Astrocyte of the cerebellum (primary cell): ENCODE measurements at regions not wholly inside any gene's neighbourhood (a gene's known extent, or its start where the extent isn't known, plus 50 kb on each side); places are given as distances from the start of the nearest gene placed in this dataset.
"Not testable (repeated sequence)": the region's sequence is repeated elsewhere in the genome, so short reads cannot be mapped to it uniquely, and the experiment has no call there.

ENCODE experiments used
- DNase-seq: peaks from one replicate; pipeline ENCODE4 v3.0.0-alpha.2; 2011; ENCODE audit warnings: low read depth
- H3K4me3 ChIP-seq: 2 replicates; pipeline ENCODE4 v1.5.1; 2011; ENCODE audit warnings: mild to moderate bottlenecking, low read depth, low read length, moderate library complexity
- in situ Hi-C: cut with HindIII; loops from 2 replicates; pipeline ENCODE4 v1.10.0; 2017; ENCODE audit warnings: low sequenced_read_pairs
- TF ChIP-seq, protein P1 (sequence below): IDR thresholded peaks from 2 replicates; pipeline ENCODE4 v1.5.1; 2012; ENCODE audit warnings: low read length, low read depth, moderate library complexity, mild to moderate bottlenecking; ENCODE audit errors: missing control alignments

DNA sequence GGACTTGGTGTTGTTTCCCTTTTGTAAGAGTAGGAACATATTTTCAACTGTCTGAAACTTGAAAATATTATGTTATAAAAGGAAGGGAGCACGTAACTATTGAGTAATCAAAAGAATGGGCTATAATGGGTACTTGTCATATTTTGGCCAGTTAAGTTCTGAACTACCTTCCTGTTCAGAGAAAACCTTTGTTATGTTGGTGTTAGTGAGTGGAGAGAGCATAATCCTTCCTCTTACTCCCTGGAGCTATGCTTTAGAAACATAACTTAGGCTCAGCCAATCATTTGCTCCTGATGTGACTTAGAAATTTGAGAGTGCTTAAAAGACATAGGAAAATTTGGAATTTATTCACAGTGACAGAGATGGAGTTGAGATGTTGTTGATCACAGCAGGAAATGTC lies 482.5 kb upstream of the SPRY2 start:
- no peak overlapping the region for H3K4me3 ChIP-seq
- no peak for DNase-seq
- in situ Hi-C loops, result no loop called here
- TF ChIP-seq, protein P1, sequence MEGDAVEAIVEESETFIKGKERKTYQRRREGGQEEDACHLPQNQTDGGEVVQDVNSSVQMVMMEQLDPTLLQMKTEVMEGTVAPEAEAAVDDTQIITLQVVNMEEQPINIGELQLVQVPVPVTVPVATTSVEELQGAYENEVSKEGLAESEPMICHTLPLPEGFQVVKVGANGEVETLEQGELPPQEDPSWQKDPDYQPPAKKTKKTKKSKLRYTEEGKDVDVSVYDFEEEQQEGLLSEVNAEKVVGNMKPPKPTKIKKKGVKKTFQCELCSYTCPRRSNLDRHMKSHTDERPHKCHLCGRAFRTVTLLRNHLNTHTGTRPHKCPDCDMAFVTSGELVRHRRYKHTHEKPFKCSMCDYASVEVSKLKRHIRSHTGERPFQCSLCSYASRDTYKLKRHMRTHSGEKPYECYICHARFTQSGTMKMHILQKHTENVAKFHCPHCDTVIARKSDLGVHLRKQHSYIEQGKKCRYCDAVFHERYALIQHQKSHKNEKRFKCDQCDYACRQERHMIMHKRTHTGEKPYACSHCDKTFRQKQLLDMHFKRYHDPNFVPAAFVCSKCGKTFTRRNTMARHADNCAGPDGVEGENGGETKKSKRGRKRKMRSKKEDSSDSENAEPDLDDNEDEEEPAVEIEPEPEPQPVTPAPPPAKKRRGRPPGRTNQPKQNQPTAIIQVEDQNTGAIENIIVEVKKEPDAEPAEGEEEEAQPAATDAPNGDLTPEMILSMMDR, result no peak

DNA sequence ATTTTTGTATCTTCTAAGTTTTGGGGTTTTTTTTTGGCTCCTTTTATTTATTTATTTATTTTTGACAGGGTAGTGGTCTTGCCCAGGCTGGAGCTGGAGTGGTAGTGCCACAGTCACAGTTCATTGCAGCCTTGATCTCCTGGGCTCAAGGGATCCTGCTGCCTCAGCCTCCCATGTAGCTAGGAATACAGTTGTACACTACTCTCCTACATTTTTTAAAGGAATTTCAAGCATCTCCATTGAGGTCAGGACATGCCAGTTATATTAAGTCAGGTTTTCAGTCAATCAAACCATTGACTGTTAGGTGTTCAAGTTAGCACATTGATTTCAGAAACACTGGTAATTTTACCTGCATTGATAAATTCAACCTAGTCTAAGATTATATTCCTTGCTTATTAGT lies 480.5 kb upstream of the SPRY2 start:
- H3K4me3 ChIP-seq, result no peak overlapping the region
- no peak for DNase-seq
- TF ChIP-seq, protein P1, result no peak
- in situ Hi-C loops, result no loop called here

DNA sequence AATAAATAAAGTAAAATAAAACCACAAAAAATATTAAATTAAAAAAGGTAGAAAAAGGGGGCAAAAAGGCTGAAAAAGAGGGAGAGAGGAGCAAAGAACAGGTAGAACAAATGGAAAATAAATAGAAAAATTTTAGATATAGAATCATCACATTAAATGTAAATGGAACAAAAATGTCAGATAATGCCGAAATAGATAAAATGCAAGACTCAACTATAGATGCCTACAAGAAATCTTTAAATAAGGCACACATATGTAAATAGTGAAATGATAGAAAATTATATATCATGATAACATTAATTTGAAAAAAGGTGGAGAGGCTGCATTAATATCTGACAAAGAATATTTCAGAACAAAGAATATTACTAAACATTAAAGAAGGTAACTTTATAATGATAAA lies 477.1 kb upstream of the SPRY2 start:
- no peak for DNase-seq
- in situ Hi-C loops, result no loop called here
- TF ChIP-seq, protein P1, result no peak
- no peak overlapping the region for H3K4me3 ChIP-seq

DNA sequence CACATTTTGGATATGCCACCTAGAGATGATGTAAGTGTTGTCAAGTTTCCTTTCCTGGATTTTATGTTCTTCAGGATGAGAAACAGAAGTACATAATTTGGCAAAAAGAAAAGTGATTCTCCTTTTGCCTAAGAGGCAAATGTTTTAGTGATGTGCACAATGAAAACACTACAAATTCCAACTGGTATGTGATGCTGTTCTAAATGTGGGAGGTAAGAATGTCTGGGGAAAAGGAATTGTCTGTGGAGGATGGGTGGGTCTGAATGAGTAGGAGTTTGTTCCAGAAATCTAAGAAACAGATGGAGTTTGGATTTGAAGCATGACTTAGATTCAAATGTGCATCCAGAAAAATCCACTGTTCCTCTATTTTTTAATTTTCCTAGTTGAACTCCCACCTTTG lies 473.6 kb upstream of the SPRY2 start:
- H3K4me3 ChIP-seq, result no peak overlapping the region
- in situ Hi-C loops, result no loop called here
- TF ChIP-seq, protein P1, result no peak
- DNase-seq, result no peak

DNA sequence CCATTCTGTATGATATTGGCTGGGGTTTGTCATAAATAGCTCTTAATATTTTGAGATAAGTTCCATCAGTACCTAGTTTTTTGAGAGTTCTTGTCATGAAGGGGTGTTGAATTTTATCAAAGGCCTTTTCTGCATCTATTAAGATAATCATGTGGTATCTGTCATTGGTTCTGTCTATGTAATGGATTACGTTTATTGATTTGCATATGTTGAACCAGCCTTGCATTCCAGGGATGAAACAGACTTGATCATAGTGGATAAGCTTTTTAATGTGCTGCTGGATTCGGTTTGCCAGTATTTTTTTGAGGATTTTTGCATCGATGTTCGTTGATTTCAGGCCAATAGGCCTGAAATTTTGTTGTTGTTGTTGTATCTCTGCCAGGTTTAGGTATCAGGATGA lies 469.4 kb upstream of the SPRY2 start:
- in situ Hi-C loops, H3K4me3 ChIP-seq, DNase-seq: not testable (repeated sequence)

DNA sequence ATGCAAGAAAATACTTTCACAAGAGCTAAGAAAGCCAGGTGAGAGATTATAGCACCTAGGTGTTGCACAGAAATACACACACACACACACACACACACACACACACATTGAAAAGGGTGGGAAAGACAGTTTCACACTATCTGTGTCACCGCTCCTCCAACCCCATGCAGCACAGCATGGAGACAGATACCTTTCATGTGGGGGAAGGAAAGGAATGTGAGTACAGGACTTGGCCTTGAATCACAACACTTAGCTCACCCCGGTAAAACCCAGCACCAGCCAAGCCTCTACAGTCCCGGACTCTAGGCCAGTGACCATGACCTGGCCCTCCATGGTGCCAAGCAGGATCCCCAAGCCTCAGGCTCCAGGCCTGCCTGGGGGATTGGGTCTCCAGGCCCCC lies 462.0 kb upstream of the SPRY2 start:
- in situ Hi-C loops, result no loop called here
- TF ChIP-seq, protein P1, result no peak
- no peak overlapping the region for H3K4me3 ChIP-seq
- no peak for DNase-seq

DNA sequence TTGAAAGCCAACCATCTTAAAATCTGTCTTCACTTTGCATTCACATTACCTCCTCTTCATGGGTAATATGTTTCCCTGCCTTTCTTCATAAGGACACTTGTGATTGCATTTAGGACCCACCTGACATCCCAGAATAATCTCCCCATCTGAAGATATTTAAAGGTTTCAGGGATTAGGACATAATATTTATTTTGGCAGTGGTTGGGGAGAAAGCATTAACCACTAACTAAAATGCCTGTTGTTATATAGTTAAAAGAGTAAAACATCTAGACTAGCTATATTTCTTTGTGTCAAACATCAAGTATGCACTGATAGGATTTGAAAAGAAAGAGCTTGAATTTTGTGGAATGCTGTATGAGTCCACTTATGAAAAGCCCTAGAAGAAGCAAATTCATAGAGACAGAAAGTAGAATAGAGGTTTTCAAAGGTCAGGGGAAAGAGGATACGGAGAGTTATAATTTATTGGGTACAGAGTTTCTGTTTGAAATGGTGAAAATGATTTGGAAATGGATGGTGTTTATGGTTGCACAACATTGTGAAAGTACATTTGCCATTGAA lies 457.7 kb upstream of the SPRY2 start:
- in situ Hi-C loops, result no loop called here
- TF ChIP-seq, protein P1, result no peak
- H3K4me3 ChIP-seq, result no peak overlapping the region
- no peak for DNase-seq
